ENCODE measurements at regions not wholly inside any gene's neighbourhood (a gene's known extent, or its start where the extent isn't known, plus 50 kb on each side); places are given as distances from the start of the nearest gene placed in this dataset.

DNA sequence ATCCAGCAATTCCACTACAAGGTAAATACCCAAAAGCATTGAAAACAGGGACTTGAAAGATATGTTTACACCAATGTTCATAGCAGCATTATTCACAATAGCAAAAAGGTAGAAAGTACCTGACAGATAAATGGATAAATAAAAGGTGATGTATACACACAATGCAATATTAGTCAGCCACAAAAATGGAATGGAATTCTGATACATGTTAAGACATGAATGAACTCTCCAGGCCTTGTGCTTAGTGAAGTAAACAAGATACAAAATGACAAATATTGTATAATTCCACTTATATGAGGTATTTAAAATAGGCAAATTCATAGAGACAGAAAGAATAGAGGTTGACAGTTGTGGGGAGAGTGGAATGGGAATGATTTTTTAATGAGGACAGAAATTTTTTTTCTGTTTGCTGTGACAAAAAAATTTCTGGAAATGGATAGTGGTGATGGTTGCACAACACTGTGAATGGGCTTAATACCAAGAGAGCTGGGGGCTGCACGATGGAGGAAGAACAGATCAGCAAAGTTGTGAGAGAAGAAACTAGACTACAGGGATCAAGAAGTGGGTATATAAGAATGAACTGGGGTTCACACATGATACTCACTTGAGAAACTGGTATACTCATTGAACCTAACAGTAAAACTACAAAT lies 137.2 kb downstream of the MZT1 start:
- no peak for TF ChIP-seq TAF1 (IDR thresholded peaks at IDR 0.05; ENCODE audit: low read depth)
- no peak for TF ChIP-seq NFIC (IDR thresholded peaks at IDR 0.05)
- TF ChIP-seq, protein P1, sequence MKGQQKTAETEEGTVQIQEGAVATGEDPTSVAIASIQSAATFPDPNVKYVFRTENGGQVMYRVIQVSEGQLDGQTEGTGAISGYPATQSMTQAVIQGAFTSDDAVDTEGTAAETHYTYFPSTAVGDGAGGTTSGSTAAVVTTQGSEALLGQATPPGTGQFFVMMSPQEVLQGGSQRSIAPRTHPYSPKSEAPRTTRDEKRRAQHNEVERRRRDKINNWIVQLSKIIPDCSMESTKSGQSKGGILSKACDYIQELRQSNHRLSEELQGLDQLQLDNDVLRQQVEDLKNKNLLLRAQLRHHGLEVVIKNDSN (IDR thresholded peaks at IDR 0.05): no peak
- TF ChIP-seq EGR1 (IDR thresholded peaks at IDR 0.05): no peak
- no peak for TF ChIP-seq TEAD4 (IDR thresholded peaks at IDR 0.05)
- no peak for TF ChIP-seq ZBTB7A (IDR thresholded peaks at IDR 0.05; ENCODE audit: low read depth)
- TF ChIP-seq YY1 (IDR thresholded peaks at IDR 0.05; ENCODE audit: low read depth): no peak
- TF ChIP-seq CEBPB (IDR thresholded peaks at IDR 0.05): no peak
- no peak for TF ChIP-seq RAD21 (IDR thresholded peaks at IDR 0.05; ENCODE audit: low read depth)
- TF ChIP-seq, protein P2, sequence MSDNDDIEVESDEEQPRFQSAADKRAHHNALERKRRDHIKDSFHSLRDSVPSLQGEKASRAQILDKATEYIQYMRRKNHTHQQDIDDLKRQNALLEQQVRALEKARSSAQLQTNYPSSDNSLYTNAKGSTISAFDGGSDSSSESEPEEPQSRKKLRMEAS (IDR thresholded peaks at IDR 0.05): no peak
- TF ChIP-seq CREB1 (IDR thresholded peaks at IDR 0.05; ENCODE audit: low read depth): no peak
- TF ChIP-seq EP300 (IDR thresholded peaks at IDR 0.05; ENCODE audit: borderline replicate concordance): no peak
- TF ChIP-seq REST (IDR thresholded peaks at IDR 0.05; ENCODE audit: low read depth): no peak
- no peak for TF ChIP-seq FOXM1 (IDR thresholded peaks at IDR 0.05; ENCODE audit: borderline replicate concordance, low read depth)
- no peak for TF ChIP-seq TCF12 (IDR thresholded peaks at IDR 0.05; ENCODE audit: low read depth)

GRCh38 chr13:72586518-72586917 lies 140.9 kb downstream of the MZT1 start:
- TF ChIP-seq ZBTB7A (IDR thresholded peaks at IDR 0.05; ENCODE audit: low read depth): no peak
- TF ChIP-seq FOXM1 (IDR thresholded peaks at IDR 0.05; ENCODE audit: borderline replicate concordance, low read depth): no peak
- no peak for TF ChIP-seq TEAD4 (IDR thresholded peaks at IDR 0.05)

DNA sequence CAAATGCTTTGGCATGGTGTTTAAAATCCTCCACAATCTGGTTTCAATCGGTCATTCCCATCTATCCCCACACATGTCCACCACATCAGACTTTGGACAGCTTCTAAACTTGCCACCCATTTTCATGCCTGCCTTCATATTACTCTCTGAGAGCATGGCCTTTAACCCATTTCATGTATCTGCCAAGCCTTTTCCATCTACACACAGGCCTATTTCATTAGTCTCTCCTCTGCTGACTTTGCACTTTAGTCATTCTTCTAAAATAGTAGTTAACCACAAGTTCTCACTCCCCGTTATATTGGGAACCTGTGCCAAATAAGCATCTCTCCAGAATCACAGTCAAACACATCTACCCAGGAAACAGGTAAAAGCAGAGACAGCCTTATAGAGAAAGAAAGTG lies 142.2 kb downstream of the MZT1 start:
- no peak for TF ChIP-seq EP300 (IDR thresholded peaks at IDR 0.05; ENCODE audit: borderline replicate concordance)
- no peak for TF ChIP-seq TCF12 (IDR thresholded peaks at IDR 0.05; ENCODE audit: low read depth)
- no peak for TF ChIP-seq REST (IDR thresholded peaks at IDR 0.05; ENCODE audit: low read depth)
- no peak for TF ChIP-seq EGR1 (IDR thresholded peaks at IDR 0.05)
- TF ChIP-seq ZBTB7A (IDR thresholded peaks at IDR 0.05; ENCODE audit: low read depth): no peak

- TF ChIP-seq, protein P2 (IDR thresholded peaks at IDR 0.05): no peak
- TF ChIP-seq YY1 (IDR thresholded peaks at IDR 0.05; ENCODE audit: low read depth): no peak
- TF ChIP-seq EGR1 (IDR thresholded peaks at IDR 0.05): no peak
- no peak for TF ChIP-seq REST (IDR thresholded peaks at IDR 0.05; ENCODE audit: low read depth)
- TF ChIP-seq CEBPB (IDR thresholded peaks at IDR 0.05): no peak
- TF ChIP-seq NFIC (IDR thresholded peaks at IDR 0.05): no peak
Observed at GRCh38 chr13:72571191-72571590, 156.2 kb downstream of the MZT1 start.

GRCh38 chr13:72570019-72570418 lies 157.4 kb downstream of the MZT1 start:
- no peak for TF ChIP-seq CEBPB (IDR thresholded peaks at IDR 0.05)

- TF ChIP-seq FOXM1 (IDR thresholded peaks at IDR 0.05; ENCODE audit: borderline replicate concordance, low read depth) (no peak), ZBTB7A (IDR thresholded peaks at IDR 0.05; ENCODE audit: low read depth) (no peak), CEBPB (IDR thresholded peaks at IDR 0.05) (no peak), RAD21 (IDR thresholded peaks at IDR 0.05; ENCODE audit: low read depth) (no peak), TAF1 (IDR thresholded peaks at IDR 0.05; ENCODE audit: low read depth) (no peak), CREB1 (IDR thresholded peaks at IDR 0.05; ENCODE audit: low read depth) (no peak), TEAD4 (IDR thresholded peaks at IDR 0.05) (no peak), NFIC (IDR thresholded peaks at IDR 0.05) (no peak), EP300 (IDR thresholded peaks at IDR 0.05; ENCODE audit: borderline replicate concordance) (no peak), REST (IDR thresholded peaks at IDR 0.05; ENCODE audit: low read depth) (no peak), YY1 (IDR thresholded peaks at IDR 0.05; ENCODE audit: low read depth) (no peak), TCF12 (IDR thresholded peaks at IDR 0.05; ENCODE audit: low read depth) (no peak)
- TF ChIP-seq, protein P2 (IDR thresholded peaks at IDR 0.05): no peak
- TF ChIP-seq, protein P1 (IDR thresholded peaks at IDR 0.05): no peak
Observed at GRCh38 chr13:72567566-72567965, 159.9 kb downstream of the MZT1 start.
